ENCODE measurements at regions not wholly inside any gene's neighbourhood (a gene's known extent, or its start where the extent isn't known, plus 50 kb on each side); places are given as distances from the start of the nearest gene placed in this dataset.

DNA sequence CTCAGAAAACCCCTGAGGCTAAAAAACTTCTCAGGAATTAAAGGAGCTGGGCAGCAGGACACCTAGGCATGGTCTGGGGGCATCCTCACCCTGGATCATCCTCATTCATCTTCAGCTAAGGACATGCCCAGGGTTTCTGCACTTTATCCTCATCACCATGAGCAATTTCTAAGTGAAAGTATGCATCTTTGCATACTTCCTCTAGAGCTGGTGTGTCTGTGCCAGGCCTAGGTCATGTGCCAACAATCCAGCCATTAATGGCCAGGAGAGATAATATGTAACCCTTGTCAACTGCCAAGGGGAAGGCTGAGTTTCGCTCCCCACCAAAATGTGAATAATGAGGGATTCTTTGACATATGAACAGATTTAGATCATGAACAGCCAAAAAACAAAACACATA lies 160.5 kb downstream of the KITLG start:
- DNase-seq: no peak

DNA sequence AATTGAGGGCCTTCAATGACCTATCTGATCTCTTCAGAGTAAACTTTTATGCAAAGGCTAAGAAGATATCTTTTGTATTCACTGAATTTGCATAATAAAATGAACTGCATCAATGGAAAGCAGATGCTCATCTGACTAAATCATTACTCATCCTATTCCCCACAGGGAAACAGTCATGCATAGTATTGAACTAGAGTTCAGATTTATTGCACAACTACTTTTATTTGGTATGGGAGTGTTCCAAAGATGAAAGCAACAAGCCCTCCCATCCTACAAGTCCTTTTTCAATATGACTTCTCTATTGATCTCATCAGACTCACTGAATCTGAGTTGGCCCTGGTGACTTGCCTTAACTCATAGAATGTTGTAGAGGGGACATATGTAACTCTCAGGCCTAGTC lies 159.8 kb downstream of the KITLG start:
- DNase-seq: no peak

DNA sequence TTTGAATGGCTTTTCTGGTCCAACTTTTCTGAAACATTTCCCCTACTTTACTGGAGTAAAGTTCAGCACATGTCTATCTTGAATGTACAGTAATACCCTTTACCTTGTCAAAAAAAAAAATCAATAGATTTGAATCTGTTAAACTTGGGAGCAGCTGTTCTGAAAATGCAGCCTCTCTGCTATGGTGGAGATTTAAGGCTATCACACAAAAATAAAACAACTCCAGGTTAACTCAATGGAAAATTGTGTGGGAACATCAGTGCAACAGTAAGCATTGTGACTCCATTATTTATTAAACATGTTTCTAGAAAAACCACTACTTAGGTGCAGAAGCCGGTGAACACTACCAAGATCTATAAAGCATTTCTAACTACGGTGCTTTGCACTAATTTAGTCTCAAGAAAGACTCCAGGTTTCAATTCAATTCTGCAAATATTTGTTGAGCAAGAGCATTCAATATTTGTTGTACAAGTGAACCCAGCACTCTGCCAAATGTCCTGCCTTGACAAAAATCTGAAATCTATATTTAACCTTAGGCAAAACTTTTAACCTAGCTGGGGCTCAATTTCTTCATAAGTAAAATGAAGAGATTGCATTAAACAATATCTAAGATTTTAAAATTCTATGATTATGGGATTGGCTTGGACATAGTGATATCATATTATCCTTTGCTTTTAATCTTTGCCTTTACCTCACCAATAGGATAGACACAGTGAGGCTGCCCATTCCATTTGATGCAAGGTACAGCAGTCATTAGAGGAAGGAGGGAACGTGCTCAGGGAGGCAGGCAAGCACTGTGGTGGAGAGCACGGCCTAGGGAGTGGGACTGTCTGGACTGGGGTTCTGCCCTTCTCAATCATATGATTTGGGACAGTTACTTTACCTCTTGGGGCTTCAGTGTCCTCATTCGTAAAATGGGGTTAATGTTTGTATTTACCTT lies 155.2 kb downstream of the KITLG start:
- no peak for DNase-seq

DNA sequence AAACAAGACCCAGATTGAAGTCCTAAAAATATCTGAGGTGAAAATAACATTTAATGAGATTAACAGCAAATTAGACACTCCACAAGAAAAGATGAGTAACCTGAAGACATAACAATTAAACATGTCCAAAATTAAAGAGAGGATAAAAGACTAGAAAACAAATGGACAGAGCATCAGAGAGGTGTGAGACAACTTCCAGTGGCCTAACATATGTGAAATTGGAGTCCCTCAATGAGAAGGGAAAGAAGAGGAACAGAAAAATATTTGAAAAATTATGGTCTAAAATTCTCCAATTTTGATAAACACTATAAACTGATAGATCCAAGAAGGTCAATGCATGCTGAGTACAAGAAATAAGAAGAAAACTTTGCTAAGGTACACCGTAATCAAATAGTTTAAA lies 151.9 kb downstream of the KITLG start:
- no peak for DNase-seq

DNA sequence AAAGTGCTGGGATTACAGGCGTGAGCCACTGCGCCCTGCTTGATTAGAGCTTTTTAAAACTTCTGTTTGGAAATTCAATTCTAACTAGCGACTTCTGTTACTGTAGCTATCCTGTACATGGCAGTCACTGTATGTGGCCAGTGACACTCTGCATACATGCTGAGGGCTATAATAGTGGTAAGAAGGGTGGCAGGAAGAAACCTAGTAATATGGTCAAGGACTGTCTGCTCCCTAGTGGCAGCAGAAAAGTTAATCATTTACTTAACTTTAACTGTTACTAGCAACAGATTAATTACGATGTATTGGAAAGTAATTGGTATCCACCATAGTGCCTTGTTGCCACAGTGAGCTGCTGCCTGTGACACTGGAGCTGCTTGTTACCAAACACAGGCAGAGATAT lies 149.0 kb downstream of the KITLG start:
- no peak for DNase-seq

DNA sequence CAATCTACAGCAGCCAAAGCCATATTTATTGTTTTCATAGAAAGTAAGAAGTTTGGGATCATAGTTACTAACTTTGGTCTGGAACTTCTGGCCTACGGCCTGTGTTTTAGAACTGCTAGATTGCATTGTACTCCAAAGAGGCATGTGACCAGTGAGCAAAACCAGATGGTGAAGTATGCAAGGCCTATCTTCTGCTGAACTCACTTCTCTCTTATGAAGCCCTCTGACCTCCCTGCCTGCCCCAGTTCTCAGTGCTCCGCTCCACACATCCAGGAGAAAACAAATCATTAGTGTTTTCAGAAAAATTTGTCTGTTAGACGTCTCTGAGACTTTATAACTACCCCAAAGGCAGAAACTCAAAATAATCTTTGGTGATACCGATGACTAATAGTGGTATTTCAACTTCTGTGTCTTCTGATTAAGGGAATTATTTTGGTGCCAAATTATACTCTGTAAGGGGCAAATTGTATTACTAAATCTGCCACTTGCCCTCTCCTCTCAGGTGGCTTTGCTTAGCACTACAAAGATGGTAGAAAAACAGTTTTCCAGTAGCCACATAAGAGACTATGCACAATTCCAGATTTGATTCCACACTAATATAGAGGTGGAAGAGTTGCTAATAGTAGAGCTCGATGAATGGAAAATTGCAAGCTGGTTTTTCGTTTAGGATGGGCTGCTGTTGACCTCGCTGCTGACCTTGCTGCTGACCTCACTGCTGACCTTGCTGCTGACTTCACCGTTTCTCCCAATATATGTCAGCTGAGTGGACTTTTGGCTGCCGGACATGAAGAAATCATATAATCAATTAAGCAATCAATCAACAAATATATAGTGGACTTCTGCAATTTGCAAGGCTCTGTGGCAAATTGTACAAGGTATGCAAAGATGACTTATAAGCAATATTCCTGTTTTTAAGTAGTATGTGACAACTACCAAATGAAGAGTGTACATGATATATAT lies 147.5 kb downstream of the KITLG start:
- no peak for DNase-seq

DNA sequence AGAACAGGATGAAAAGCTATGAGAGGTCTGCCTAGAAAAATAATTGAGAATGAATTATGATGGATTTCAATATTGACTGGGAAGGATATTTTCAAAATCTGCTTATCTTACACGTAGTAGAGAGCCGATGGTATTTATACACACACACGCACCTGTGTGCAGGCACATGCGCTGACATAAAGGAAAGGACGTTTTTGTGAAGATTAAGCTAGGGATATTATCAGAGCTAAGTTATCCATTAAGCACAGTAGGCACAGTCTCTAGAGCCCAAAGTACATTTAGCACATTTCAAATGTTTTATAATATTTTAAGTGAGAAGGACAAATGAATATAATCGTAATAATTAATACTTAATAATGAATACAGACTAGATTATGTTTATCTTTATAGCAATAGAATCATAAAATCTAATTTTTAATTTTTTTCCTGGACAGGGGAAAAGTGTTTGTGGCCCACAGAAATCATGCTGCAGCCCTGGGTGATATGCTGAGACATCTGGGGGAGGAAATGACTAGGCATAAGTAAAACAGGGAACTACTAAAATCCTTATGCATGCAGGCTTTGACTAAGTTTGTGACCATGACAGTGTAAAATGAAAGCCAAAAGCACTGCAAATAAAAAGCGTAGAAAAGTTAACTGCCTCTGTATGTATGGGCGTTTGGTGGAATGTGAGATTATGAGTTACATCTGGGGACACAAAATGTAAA lies 146.1 kb downstream of the KITLG start:
- no peak for DNase-seq

DNA sequence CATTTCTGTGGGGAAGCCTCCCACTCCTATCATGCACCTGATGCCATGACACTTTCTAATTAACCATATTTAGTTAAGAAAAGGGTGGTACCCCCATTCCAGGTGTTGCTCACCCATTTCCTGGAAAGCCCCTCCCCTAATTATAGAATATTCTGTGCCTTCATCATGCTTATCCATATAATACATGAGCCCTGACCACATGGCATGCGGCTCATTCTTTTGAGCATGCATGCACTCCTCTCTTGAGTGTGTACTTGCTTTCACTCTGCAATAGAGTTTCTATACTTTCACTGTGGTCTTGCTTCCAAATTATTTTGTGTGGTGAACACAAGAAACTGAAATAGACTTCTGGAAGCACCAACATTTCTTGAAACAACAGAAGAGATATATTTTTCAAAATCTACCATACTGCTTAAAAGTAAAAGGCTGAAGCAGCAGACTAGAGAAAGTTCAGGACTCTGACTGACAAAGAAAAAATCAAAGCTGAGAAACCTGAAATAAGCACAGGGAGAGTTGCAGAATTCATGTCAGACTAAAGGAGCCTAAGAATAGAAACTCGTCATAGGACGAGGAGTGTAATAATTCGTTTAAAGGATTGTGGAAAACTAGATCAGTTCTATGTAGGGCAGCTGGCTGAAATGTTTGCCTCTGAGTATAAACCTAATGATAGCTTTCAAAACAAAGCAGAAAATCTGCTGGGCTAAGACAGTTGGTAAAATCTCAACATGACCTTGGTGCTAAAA lies 144.8 kb downstream of the KITLG start:
- DNase-seq: no peak

DNA sequence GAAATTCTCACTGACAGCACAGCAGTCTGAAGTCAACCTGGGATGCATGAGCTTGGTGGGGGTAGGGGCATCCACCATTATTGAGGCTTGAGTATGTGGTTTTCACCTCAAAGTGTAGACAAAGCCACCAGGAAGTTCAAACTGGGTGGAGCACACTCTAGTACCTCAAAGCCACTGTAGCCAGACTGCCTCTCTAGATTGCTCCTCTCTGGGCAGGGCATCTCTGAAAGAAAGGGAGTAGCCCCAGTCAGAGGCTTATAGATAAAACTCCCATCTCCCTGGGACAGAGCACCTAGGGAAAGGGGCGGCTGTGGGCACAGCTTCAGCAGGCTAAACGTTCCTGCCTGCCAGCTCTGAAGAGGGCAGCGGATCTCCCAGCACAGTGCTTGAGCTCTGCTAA lies 143.0 kb downstream of the KITLG start:
- DNase-seq: no peak
